Natural killer cell treated with Interleukin-12 subunit alpha and Interleukin-12 subunit beta and Interleukin-15 and Interleukin-18, amount 100 ng/mL, for 72 hours (primary cell): ENCODE measurements at regions not wholly inside any gene's neighbourhood (a gene's known extent, or its start where the extent isn't known, plus 50 kb on each side); places are given as distances from the start of the nearest gene placed in this dataset.

Experiments used
- ATAC-seq, 2 donors: fragments of 150-1000 bp; cut with Tn5 transposase in 1 of 2; sonication (Bioruptor Pico), chemical (Tn5 transposase) in 1 of 2; 2 replicates each; pipeline ENCODE4 v1.10.0; 2021
- DNase-seq: peaks from one replicate; pipeline ENCODE4 v3.0.0; 2022; ENCODE audit warnings: low spot score
- H3K27ac Mint-ChIP-seq, 2 donors: 1 replicate in 1 of 2; 2 replicates in 1 of 2; pipeline ENCODE4 v1.8.0; 2022; ENCODE audit warnings: mixed read lengths in 2 of 2, mild to moderate bottlenecking in 1 of 2, moderate library complexity in 1 of 2
- H3K27me3 Mint-ChIP-seq, 2 donors: 1 replicate in 1 of 2; 2 replicates in 1 of 2; pipeline ENCODE4 v1.8.0; 2022; ENCODE audit warnings: mixed read lengths in 2 of 2
- H3K36me3 Mint-ChIP-seq: one replicate; pipeline ENCODE4 v1.8.0; 2022; ENCODE audit warnings: mixed read lengths
- H3K4me1 Mint-ChIP-seq, 2 donors: 1 replicate in 1 of 2; 2 replicates in 1 of 2; pipeline ENCODE4 v1.8.0; 2022; ENCODE audit warnings: low read depth in 2 of 2, mixed read lengths in 2 of 2, mild to moderate bottlenecking in 1 of 2
- H3K4me3 Mint-ChIP-seq: one replicate; pipeline ENCODE4 v1.8.0; 2022; ENCODE audit warnings: mixed read lengths
- H3K9me3 Mint-ChIP-seq: 2 replicates; pipeline ENCODE4 v1.8.0; 2022; ENCODE audit warnings: mixed read lengths

DNA sequence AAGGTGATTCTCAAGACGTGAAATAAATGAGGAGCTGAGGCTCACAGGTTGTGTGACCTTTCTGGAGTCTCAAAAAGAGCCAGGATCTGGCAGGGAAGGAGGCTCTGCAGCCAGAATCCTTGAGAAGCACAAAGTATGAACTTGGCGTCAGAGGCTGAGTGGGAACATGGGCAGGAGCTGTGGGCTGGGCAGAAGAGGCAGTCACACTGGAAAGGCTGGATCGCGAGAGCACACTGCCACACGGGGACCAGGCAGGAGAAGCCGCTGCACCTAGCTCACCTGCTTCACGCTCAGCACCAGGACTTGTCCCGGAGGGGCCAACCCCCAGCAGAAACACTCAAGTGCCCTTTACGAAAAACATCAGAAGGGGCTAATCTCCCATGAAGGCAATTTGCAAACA lies 535.0 kb downstream of the TNS3 start:
- no peak overlapping the region for H3K27ac Mint-ChIP-seq

DNA sequence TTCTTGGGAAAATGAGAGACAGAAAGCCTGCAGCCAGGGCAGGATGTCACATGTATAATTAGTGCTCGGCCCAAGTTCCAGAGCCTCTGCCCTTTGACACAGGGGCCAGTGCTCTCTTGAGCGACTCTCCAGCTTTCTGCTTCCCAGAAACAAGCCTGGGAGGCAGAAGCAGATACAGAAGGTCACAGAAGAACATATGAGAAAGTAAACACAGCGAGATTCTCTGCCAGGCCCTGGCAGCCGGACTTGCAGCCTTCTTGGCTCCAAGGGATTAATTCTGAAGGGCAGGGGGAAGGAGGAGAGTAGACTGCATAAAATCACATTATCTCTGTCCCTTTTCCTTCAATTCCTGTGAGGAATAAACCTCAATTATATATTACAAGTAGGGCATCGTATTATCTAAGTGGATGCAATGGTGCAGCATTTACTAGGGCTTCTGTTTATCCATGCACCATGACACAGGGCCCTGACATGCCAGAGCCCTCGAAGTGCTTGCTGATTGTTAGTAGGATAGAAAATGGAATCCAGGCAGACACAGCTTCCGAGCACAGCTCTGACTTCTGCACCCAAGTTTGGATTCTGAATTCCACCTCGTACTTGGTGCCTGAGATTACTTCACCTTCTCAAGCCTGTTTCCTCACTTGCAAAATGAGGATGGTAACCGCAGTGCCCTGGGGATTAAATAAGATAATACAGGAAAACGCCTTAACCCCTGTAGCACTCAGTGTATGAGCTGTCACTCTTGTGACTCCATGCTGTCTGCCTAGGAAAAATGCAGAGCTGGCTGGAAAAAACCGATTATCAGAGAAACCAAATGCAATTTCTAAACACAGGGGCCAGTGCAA lies 536.5 kb downstream of the TNS3 start:
- H3K27ac Mint-ChIP-seq, result no peak overlapping the region
- no peak overlapping the region for H3K4me3 Mint-ChIP-seq

More for the DNA sequence above, 535.0 kb downstream of the TNS3 start:
- DNase-seq, result no peak
- ATAC-seq, result no peak
- H3K27me3 Mint-ChIP-seq, result peaks cover 0 to under 1% of the 10 kb centered on the region in 2 donors
- no peak overlapping the region for H3K4me3 Mint-ChIP-seq
- peaks cover 3% of the 10 kb centered on the region for H3K9me3 Mint-ChIP-seq
- H3K4me1 Mint-ChIP-seq, result no peaks in the 10 kb centered on the region
- no peaks in the 10 kb centered on the region for H3K36me3 Mint-ChIP-seq

DNA sequence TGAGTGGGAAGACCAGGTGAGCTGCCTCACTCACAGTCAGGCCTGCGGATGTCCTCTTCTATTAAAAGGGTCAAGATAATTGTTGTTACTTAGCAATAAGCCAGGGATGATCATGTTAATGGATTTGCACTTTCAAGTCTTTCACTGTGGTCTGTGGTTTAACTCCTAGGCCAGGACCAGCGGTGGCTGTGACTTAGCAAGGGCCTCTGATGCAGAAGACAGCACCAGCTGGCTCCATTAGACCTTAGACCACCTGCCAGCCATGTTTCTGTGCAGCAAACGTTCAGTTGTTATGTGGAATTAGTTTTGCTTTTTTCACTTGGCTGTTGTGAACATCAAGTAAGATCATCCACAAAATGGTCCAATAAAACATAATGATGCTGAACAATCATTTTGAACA lies 537.3 kb downstream of the TNS3 start:
- Mint-ChIP-seq H3K4me3 (no peak overlapping the region), H3K36me3 (no peaks in the 10 kb centered on the region), H3K27me3 (no peaks in the 10 kb centered on the region), H3K4me1 (no peaks in the 10 kb centered on the region), H3K9me3 (peaks cover 3% of the 10 kb centered on the region), H3K27ac (no peak overlapping the region)
- DNase-seq, result no peak
- ATAC-seq, result no peak

More for the DNA sequence above, 536.5 kb downstream of the TNS3 start:
- no peak for ATAC-seq
- Mint-ChIP-seq H3K27me3 (no peaks in the 10 kb centered on the region), H3K36me3 (no peaks in the 10 kb centered on the region), H3K9me3 (peaks cover 3% of the 10 kb centered on the region), H3K4me1 (no peaks in the 10 kb centered on the region)
- no peak for DNase-seq

DNA sequence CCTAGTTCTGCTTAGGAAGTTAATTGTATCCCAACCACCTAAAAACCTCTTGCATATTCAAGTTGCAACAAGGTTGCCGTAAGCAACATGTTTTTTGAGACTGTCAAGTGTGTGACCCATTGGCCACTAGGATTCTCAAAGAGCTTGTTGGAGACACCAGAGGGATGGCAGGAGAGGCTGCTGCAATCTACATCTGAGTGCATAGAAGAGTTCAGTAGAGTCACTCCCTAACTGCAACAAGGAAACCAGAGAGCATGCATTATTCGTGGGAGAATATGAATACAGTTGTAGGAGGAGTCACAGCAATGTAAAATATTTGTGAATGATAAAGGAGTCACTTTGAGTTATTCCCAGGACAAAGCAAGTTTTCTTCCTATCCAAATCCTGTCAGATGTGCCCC lies 538.6 kb downstream of the TNS3 start:
- H3K27me3 Mint-ChIP-seq, result no peaks in the 10 kb centered on the region
- no peaks in the 10 kb centered on the region for H3K9me3 Mint-ChIP-seq
- no peak overlapping the region for H3K4me3 Mint-ChIP-seq
- ATAC-seq, result no peak
- H3K4me1 Mint-ChIP-seq, result no peaks in the 10 kb centered on the region
- H3K36me3 Mint-ChIP-seq, result no peaks in the 10 kb centered on the region
- no peak for DNase-seq
- no peak overlapping the region for H3K27ac Mint-ChIP-seq

DNA sequence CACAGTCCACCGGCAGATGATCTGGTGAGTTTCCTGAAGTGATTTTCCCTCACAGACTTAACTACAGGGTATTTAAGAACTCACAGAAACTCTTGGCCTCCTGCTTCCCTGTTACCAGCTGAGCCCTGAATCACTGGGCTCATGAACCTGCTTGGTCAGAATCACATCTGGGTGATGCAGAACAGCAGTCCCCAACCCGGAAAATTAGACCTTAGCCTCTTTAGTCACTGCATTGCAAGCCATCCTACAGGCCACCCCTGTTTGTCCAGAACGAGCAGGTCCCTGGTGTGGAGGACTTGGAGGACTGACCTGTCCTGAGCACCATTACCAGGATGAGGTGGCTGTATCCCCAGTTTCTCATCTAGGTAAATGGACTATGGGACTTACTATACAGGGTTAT lies 539.2 kb downstream of the TNS3 start:
- Mint-ChIP-seq H3K9me3 (no peaks in the 10 kb centered on the region), H3K27me3 (no peaks in the 10 kb centered on the region), H3K4me3 (no peak overlapping the region), H3K4me1 (no peaks in the 10 kb centered on the region), H3K36me3 (no peaks in the 10 kb centered on the region), H3K27ac (no peak overlapping the region)
- ATAC-seq, result no peak
- DNase-seq, result no peak

DNA sequence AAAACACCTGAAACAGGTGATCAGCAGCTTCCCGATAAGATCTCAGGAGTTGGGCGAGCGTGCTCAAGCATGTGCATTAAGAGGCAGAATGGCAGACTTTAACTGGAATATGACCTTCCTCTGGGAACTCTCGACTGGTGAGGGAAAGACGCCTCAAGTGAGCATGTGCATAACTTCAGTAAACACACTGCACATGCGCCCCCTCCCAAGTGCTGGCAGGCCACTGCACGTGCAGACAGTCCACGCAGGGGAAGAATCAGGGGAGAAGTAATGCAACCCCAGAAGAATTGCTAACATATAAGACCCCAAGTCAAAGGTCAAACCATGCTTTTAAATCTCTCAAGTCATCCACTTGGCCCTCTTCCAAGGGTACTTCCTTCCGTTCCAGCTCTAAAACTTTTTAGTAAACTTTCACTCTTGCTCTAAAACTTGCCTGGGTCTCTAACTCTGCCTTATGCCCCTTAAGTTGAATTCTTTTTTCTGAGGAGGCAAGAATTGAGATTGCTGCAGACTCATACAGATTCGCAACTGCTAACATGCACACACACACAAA lies 541.0 kb downstream of the TNS3 start:
- H3K4me1 Mint-ChIP-seq, result no peaks in the 10 kb centered on the region
- H3K27me3 Mint-ChIP-seq, result no peaks in the 10 kb centered on the region
- ATAC-seq (no peak), DNase-seq (no peak)
- no peak overlapping the region for H3K4me3 Mint-ChIP-seq
- no peak overlapping the region for H3K27ac Mint-ChIP-seq
- H3K9me3 Mint-ChIP-seq, result peaks cover 5% of the 10 kb centered on the region
- H3K36me3 Mint-ChIP-seq, result no peaks in the 10 kb centered on the region

DNA sequence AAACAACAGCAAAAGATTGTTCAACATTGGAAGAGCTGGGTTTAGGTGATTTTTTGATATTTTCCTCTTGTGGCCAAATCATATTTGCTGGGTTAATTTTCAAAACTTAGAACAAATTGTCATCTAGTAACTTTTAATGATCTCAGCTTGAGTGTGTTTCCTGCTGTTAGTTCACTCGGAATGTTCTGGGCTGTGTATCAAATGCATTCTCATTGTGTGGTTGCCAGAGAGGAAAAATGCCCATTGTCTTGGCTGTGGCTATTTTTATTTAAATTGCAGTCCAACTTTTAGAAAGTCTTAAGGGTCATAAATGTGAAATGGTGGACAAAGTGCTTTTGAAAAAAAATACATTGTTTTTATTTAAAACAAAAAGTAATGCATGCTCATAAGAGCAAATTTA lies 542.0 kb downstream of the TNS3 start:
- no peaks in the 10 kb centered on the region for H3K36me3 Mint-ChIP-seq
- H3K27me3 Mint-ChIP-seq, result no peaks in the 10 kb centered on the region
- no peak overlapping the region for H3K27ac Mint-ChIP-seq
- H3K4me3 Mint-ChIP-seq, result no peak overlapping the region
- H3K9me3 Mint-ChIP-seq, result peaks cover 5% of the 10 kb centered on the region
- H3K4me1 Mint-ChIP-seq, result no peaks in the 10 kb centered on the region
- DNase-seq, result no peak
- ATAC-seq, result no peak

DNA sequence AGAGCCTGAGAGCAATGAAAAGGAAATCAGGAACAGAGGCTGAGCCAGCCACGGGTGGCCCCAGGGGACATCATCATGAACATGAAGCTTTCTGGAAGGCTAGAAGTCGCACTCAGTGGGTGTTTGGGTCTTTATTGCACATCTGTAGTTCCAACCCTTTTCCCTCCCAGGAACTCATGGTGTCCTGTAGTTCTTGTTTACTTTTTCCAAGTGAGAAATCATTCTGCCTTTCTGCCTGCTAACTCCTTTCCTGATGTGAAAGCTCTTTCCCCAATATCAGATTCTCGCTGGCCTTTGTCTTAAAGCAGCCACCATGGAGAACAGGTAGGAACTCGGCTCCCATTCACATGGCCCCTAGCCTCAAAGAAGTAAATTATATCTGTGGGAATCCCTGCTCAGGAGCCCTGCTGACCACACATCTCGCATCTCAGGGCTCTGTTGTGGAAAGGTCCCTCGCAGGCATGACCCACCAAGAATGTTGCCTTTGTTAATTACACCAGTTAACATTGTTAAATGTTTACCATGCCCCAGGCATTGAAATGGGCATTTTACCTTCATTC lies 542.7 kb downstream of the TNS3 start:
- Mint-ChIP-seq H3K4me1 (no peaks in the 10 kb centered on the region), H3K36me3 (no peaks in the 10 kb centered on the region), H3K9me3 (peaks cover 5% of the 10 kb centered on the region), H3K4me3 (no peak overlapping the region), H3K27ac (no peak overlapping the region), H3K27me3 (no peaks in the 10 kb centered on the region)
- ATAC-seq, result no peak
- no peak for DNase-seq

DNA sequence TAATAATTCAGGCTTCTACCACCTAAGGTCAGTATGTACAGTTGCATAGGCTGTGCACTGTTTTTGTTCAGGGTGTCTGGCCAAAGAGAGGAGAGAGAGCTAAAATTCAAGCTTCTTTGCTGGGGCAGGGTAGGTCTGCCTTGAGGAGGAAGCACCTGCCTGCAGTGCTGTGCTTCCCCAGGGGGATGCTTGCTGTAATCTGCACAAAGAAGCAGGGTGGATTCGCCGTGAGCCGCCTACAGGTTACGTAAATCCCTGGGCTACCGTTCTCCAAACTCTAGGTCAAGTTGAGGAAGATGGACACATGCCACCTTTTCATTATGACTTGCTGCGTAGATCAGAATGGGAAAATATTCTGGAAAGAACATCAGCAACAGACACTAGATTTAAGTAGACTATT lies 543.3 kb downstream of the TNS3 start:
- ATAC-seq, result no peak
- no peak overlapping the region for H3K4me3 Mint-ChIP-seq
- no peaks in the 10 kb centered on the region for H3K27me3 Mint-ChIP-seq
- DNase-seq, result no peak
- H3K4me1 Mint-ChIP-seq, result no peaks in the 10 kb centered on the region
- no peak overlapping the region for H3K27ac Mint-ChIP-seq
- no peaks in the 10 kb centered on the region for H3K36me3 Mint-ChIP-seq
- H3K9me3 Mint-ChIP-seq, result peaks cover 5% of the 10 kb centered on the region

DNA sequence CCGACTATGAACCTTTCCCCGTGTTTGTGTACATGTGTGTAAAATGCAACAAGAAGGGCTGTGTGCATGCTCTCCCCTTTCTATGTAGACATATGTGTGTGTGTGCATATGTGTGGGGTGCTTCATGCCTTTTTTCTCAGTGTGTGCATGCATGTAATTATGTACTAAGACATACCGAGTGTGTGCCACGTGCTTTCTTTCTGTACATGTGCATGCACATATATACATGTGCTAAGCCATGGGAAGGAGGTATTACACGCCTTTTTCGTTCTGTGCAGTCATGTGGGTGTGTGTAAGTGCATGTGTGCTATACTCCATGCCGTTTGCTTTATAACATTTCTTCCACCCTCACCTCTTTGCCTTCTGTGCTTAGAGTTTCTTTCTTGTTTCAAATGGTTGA lies 544.3 kb downstream of the TNS3 start:
- Mint-ChIP-seq H3K4me3 (no peak overlapping the region), H3K27me3 (no peaks in the 10 kb centered on the region), H3K4me1 (no peaks in the 10 kb centered on the region), H3K36me3 (no peaks in the 10 kb centered on the region), H3K27ac (no peak overlapping the region), H3K9me3 (peaks cover 5% of the 10 kb centered on the region)
- DNase-seq (no peak), ATAC-seq (no peak)

DNA sequence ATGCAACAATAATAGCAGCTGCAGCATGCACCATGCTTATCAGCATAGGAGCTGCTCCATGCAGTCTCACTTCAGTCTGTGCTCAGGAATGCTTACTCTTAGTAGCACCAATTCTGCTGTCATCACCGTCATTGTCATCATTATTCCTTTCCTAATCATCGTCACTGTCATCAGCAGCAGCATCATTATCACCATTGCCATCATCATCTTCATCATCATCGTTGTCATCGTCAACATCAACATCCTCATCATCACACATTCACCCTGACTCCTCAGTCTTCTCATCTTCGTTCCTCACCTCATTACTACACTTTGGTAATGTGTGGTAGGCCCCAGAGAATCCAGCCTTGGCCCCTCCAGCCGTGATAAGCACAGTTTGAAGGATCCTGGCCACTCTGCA lies 545.0 kb downstream of the TNS3 start:
- DNase-seq, result no peak
- H3K9me3 Mint-ChIP-seq, result peaks cover 5% of the 10 kb centered on the region
- no peak overlapping the region for H3K27ac Mint-ChIP-seq
- no peaks in the 10 kb centered on the region for H3K36me3 Mint-ChIP-seq
- no peaks in the 10 kb centered on the region for H3K4me1 Mint-ChIP-seq
- ATAC-seq, result no peak
- H3K4me3 Mint-ChIP-seq, result no peak overlapping the region
- H3K27me3 Mint-ChIP-seq, result no peaks in the 10 kb centered on the region

DNA sequence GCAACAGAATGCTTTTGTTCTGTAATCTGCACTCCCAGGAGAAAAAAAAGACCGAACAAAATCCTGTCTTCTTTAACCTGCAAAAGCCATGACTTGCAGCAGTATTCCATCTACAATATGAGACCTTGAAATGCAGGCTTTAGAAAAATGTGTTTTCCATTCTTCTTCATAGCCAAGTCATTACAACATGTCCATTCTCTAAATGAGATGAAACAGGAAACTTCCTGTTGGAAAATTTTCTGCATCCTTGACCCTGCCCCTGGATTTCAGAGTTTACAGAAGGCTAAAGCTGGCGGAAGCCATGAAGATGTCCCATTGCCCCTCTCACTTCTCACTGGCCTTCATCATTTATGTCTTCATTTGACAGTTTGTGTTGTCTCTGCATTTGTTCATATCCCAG lies 546.4 kb downstream of the TNS3 start:
- DNase-seq, result no peak
- H3K27ac Mint-ChIP-seq, result no peak overlapping the region
- ATAC-seq, result no peak

DNA sequence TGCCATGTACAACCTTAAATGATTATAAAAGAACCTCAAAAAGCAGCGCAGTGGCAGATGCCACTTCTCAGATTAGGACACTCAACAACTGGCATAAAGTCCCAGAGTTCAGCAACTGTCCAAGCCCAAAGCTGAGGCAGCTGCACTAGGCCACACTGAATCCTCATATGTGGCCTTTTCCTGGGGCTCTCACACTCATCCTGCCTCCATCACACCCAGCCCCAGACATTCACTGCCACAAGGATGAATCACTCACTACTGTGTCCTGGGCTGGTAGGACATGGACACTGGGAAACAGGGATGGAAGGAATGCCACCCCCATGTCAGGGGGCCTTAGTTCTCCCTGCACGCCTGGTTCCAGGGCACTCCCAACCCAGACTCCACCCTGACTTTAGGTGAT lies 547.7 kb downstream of the TNS3 start:
- Mint-ChIP-seq H3K36me3 (no peaks in the 10 kb centered on the region), H3K27ac (no peak overlapping the region)

More for the DNA sequence above, 546.4 kb downstream of the TNS3 start:
- Mint-ChIP-seq H3K4me1 (no peaks in the 10 kb centered on the region), H3K4me3 (no peak overlapping the region), H3K27me3 (no peaks in the 10 kb centered on the region), H3K9me3 (peaks cover 5% of the 10 kb centered on the region), H3K36me3 (no peaks in the 10 kb centered on the region)

DNA sequence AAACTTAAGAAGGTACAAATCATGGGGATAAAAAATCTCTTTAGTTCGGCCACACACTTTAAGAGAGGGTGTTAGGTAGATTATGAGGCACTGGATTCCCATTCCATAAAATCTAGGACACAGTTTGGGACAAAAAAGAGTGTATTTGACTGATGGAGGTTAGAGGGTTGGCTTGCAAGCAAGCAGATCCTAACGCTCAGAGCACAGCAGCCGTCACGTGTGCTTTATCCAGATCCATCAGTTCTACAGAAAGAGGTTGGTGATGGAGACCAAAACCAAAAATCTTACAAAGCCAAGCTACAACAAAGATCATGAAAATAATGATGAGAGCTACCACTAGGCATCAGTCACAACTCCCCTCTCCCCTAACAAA lies 549.4 kb downstream of the TNS3 start:
- DNase-seq (no peak), ATAC-seq (no peak)
- H3K4me1 Mint-ChIP-seq, result no peaks in the 10 kb centered on the region
- H3K27ac Mint-ChIP-seq, result no peak overlapping the region
- H3K9me3 Mint-ChIP-seq, result peaks cover 5% of the 10 kb centered on the region
- no peak overlapping the region for H3K4me3 Mint-ChIP-seq
- H3K36me3 Mint-ChIP-seq, result no peaks in the 10 kb centered on the region
- H3K27me3 Mint-ChIP-seq, result no peaks in the 10 kb centered on the region

More for the DNA sequence above, 547.7 kb downstream of the TNS3 start:
- no peaks in the 10 kb centered on the region for H3K4me1 Mint-ChIP-seq
- no peak for ATAC-seq
- DNase-seq, result no peak
- no peaks in the 10 kb centered on the region for H3K27me3 Mint-ChIP-seq
- no peak overlapping the region for H3K4me3 Mint-ChIP-seq
- peaks cover 5% of the 10 kb centered on the region for H3K9me3 Mint-ChIP-seq
